Ramos (cell line): ENCODE measurements at regions not wholly inside any gene's neighbourhood (a gene's known extent, or its start where the extent isn't known, plus 50 kb on each side); places are given as distances from the start of the nearest gene placed in this dataset.

Source experiments
- in situ Hi-C: fragments of 300-500 bp; cut with MboI; formaldehyde crosslinking; loops from one replicate; pipeline ENCODE4 v1.14.3; 2022; ENCODE audit warnings: low sequenced_read_pairs; ENCODE audit not compliant: unreplicated experiment

DNA sequence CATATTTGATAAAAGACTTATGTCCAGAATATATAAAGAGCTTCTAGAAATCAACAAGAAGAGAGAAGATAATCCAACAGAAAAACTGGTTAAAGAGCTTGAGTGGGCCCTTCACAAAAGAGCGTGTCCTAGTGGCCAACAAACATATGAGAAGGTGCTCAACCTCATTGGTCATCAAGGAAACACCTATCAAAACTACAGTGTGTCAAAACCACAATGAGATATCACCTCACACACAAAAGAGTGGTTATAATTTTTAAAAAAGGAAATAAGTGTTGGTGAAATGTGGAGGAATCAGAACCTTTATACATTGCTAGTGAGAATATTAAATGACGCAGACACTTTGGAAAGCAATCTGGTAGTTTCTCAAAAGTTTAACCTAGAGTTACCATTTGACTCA is 68.4 kb upstream of the KLF13 start:
- in situ Hi-C loops = no loop called here

DNA sequence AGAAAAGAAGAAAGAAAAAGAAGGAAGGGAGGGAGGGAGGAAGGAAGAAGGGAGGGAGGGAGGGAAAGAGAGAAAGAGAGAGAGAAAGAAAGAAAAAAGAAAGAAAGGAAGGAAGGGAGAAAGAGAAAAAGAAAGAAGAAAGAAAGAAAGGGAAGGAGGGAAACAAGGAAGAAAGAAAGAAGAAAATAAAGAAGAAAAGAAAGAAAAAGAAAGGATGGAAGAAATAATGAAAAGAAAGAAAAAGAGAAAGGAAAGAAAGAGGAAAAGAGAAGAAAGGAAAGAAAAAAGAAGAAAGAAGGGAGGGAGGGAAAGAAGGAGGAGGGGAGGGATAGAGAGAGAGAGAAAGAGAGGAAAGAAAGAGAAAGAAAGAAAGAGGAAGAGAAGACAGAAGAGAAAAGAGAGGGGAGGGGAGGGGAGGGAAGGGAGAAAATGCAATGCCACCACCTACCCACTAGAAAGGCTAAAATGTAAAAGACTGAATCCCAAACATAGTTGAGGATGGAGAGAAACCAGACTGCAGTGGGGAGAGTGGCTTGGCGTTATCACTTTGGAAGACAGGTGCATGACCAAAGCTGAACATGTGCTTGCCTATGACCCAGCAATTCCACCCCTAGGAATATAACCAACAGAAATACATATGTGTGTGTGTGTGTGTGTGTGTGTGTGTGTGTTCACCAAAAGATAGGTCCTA is 66.9 kb upstream of the KLF13 start:
- in situ Hi-C loops = loop anchor here (5.0 kb wide), 2 partner anchors 32 to 78 kb away; no protein-coding TSS in a partner anchor

DNA sequence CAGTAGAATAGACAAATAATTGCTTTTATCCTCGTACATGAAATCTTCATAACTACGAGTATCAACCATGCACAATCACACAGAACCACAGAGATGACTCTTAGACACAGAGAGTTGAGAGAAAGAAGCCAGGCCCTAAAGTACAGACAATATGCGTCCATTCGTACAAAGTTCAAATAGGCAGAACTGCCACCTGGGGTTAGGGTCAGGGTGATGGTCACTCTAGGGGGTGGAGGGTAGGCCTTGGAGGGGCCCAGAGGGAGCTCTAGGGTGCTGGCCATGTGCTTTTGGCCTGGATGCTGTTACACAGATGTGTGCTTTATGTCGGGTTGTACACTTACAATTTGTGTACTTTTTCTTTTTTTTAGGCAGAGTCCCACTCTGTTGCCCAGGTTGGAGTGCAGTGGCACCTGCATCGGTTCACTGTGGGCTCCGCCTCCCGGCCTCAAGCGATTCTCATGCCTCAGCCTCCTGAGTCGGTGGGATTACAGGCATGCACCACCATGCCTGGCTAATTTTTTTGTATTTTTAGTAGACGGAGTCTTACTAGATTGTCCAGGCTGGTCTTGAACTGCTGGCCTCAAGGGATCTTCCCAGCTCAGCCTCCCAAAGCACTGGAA is 65.9 kb upstream of the KLF13 start:
- in situ Hi-C loops = loop anchor here (5.0 kb wide), 2 partner anchors 33 to 77 kb away; no protein-coding TSS in a partner anchor

DNA sequence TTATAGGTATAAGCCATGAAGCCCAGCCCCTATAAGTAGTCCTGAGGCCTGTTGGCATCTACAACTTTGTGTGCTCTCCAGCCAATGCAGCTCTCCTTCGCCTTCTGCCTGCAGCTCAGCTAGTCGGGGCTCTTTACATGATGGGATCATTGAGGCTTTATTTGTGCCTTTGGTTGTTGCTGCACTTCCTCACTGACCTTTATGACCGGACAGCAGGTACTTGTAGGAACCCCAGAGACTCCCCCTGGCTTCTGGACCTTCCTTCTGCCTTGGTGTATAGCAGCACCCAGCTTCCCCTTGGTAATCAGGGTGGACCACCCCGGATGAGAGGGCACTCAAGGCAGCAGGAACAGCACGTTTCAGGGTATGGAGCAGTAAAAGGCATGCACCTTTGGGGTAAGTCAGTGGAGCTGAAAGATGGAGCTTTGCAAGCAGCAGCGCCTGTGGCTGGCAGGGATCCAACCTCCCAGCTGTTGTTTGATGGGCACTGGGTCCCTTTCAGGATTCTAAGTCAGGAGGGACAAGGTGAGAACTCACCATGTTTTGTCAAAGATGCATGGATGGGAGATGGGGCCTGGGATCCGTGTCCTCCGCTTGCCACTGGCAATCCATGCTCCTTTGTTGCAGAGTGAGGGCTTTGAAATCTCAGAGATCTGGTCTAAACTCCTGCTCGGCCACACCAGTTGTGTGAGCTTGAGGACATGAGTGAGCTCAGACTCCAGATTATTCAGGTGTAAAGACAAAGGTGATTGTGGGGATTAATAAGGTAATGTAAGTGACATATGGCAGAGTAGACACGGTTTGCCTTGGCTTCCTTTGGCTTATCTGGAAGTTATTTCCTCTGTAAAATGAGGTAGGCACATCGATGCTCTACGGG is 65.1 kb upstream of the KLF13 start:
- in situ Hi-C loops = loop anchor here (5.0 kb wide), 2 partner anchors 34 to 76 kb away; no protein-coding TSS in a partner anchor

DNA sequence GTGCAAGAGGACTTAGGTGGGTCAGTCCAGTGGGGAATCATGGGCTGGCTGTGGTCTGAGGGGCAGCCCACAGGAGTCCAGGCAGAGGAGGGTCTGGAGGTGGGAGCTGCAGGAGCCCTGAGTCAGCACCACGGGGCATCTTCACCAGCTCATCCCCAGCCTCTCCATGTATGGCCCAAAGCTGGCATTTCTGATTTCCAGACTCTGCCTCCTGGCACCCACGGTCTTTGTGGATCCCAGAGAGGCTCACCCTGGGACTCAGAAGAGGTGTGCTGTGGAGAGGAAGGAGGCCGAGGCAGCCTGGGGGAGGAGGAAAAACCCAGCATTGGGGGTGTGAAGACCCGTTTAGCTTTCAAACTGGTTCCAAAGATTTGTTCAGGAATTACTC is 64.5 kb upstream of the KLF13 start:
- in situ Hi-C loops = loop anchor here (5.0 kb wide), 2 partner anchors 35 to 75 kb away; no protein-coding TSS in a partner anchor

DNA sequence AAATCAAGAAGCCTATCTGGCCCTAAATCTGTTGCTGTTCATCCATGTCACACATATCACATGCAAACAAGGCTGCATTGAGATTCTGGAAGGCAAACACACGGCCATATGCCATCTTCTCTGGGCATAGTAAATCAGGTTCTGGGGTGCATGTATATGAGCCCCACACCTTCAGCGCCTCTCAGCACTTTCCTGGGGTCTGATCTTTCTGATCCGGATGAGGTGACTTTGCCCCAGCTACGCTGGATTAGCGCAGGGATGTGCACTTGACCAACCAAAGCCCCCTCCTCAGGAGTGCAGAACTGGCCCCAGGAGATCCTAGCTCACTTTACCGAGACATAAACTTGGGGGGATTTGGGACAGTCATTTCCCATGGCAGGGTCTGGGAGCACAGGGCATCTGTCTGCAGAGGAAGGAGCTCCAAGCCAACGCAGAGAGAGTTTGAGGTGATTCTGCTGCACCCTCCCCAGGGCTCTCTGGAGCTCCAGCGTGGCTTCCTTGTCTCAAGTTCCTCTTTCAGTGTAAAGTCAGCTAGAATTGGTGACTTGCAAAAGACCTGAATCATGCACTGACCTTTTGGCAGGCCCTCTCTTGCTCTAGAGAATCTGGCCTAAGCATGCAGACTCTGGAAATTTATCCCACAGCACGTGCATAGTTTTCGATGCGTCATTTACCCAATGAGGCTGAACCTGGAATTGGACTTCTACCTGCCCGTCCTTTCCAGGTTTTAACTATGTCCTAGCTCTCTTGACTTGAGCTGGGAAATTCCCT is 63.5 kb upstream of the KLF13 start:
- in situ Hi-C loops = loop anchor here (5.0 kb wide), 2 partner anchors 36 to 74 kb away; no protein-coding TSS in a partner anchor

DNA sequence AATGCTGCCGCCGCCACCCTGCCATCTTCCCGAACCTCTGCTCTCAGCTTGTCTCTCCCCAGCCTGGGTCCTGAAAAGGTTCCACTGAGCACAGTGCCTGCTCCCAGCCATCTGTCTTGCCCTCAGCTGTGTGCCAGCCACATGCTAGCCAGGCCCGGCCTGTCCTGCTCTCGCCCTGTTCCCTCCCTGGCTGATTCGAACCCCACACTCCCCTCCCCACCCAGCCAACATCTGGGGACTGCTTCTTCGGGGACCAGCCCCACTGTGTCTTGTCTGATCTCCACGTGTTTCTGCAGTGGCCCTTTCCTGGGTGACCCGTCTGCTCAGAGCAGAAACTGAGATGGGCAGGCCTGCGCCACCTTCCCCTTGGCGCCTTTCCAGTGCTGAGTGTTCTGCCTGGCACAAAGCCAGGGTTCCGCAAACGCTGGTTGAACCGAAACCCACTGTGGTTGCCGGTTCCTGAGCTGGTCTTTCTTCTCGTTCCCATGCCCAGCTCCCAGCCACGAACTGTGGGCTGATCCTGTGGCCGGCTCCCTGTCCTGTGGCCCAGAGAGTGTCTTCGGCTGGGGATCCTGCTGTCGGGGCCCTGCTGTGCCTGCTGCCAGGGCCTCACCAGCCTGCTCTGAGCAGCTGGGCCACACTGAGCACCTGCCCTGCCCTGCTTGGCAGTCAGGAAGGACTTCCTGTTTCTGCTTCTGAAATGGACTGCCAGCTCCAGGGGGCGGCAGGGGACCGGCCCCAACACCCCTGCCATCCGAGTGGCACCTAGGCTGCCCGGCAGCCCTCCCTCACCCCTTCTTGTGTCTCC is 62.7 kb upstream of the KLF13 start:
- in situ Hi-C loops = loop anchor here (5.0 kb wide), 2 partner anchors 37 to 73 kb away; no protein-coding TSS in a partner anchor

DNA sequence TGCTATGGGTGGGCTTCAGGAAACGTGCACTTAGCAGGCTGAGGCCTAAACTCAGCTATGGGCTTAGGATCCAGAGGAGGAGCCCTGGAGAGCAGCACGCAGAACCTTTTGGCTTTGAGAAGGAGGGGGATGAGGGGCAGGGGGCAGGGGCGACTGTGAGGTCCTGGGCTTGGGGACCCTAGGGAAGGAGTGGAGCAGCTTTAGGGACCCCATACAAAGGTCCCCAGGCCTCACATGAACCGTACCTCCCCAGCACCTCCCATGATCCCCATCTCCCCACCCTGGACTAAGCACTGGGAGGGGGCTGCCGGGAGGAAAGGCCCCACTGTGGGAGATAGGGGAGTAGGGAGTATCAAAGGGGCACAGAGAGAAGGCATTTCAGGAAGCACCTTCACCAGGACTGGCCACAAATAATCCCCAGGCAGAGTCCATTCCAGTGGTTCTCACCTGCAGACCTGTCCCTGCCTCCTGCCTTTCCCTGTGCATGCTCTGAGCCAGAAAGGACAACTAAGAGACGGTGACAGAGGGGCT is 62.0 kb upstream of the KLF13 start:
- in situ Hi-C loops = loop anchor here (5.0 kb wide), 2 partner anchors 37 to 73 kb away; no protein-coding TSS in a partner anchor

DNA sequence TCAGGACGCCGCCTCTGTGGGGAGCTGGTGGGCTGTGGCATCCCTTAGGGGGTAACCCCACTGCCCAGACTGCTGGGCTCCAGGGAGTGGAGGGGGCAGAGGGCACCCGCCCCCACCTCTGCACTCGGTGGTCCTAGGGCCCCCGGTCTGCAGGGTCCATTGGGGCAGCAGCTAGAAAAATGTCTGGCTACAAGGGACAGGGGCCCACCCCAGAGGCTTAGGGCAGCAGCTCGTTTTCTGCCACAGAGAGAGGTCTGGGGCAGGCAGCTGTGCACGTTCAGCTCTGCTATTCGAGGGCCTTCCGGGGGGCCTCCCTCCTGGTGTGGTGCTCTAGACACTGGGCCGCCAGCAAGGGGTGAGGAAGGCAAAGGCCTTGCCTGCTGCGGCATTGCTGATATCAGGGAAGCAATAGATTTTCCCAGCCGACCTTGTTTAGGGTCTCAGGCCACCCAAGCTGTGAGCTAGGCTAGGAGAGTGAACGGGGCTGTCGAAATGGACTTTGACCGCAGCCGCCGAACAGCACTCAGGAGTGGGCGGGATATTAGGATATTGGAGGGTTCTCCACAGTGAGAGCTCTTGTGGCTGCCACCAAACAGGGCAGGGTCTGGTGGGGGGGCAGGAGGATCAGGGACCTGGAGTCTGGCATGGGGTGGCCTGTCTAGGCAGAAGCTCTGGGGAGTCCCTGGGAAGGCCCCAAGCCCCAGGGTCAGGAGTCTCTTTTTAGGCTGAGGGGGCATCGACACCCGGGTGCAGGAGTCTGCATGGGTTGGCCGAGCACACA is 61.4 kb upstream of the KLF13 start:
- in situ Hi-C loops = no loop called here

DNA sequence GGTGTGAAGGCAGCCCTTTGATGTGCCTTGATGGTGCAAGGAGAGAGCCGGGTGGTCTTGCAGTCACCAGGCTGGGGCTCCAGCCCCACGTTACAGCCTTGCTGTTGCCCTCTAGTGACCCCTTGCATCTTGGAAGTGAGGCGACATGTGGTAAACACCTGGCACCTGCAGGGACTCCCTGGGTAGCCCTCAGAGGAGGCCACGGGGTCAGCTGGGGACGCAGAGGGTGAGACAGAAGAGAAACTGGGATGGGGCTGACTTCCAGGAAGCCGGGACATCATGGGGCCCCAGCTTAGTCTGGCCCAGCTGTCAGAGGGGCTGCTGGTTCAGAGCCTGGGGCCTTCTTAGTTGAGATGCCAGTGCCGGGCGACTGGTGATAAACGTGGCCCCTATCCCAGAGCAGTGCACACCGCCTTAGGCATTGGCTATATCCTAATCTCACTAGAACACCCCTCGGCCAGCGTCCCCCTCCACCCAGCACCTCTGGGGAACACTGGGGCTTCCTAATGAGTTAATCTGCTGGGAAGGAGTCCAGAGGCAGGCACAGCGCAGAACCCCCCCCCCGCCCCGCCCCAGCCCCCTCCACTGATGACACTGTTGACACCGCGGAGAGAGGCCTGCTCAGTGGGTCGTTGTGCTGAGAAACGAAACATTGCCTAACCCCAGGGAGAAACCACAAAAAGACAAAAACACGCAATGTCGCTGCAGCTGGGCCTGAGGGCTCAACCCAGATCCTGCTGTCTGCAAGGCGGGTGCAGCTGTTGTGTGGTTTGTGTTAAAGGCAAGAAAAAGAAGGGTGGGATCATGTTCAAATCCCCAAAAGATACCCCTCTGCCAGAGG is 60.5 kb upstream of the KLF13 start:
- in situ Hi-C loops = no loop called here

DNA sequence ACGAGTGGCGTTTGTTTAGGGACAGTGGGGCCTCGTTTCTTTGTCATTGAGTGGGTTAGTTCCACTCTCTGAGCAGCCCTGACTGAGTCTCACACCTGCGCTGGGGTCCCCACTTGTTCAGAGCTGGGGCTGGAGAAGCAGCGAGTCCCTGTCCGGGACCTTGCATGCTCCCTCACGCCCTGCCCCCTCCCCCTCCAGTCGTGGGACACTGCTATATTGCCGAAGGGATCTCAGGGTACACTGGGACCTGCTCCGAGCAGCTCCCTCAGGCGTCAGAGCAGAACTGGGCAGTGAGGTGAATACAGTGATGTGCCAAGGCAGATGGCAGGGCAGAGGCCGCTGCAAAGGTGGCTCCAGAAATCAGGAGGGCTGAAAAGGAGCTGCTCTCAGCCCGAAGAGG is 59.9 kb upstream of the KLF13 start:
- in situ Hi-C loops = no loop called here

DNA sequence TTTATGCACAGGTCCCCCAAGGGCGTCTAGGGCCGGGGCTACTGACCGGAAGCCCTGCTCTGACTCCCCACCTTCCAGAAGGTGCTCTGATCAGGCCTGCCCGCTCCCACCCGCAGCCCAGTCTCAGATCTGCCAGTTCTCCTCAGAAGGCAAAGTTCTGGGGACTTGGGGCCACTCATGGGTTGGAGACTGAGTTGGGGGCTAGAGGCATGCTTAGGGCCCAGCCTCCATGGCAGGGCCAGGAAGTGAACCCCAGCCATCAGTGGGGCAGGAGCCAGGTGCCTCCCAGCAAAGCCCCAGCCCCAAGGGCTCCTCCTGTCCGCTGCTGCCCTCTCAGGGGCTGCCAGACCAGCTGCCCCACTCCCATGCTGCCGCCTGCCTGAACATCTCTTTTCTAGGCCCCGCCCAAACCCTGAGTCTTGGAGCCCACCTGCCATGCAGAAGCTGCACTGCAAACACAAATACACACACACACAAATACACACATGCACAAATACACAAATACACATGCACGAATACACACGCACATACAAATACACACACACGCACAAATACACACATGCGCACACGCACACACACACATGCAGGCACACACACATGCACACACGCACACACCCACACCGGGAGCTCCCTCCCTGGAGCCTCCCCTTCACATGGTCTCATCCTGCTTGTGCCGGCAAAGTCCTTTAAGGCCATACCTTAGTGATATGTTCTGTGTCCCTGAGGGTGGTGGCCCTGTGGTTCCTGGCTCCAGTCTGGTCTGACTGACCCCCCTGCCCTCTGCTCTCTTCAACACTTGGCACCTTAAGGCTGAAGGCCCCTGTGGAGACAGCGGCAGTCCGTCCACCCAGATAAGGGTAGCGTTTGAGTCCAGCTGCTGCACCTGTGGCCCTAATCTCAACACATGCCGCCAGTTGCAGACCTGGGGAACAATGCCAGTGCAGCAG is 59.2 kb upstream of the KLF13 start:
- in situ Hi-C loops = no loop called here

DNA sequence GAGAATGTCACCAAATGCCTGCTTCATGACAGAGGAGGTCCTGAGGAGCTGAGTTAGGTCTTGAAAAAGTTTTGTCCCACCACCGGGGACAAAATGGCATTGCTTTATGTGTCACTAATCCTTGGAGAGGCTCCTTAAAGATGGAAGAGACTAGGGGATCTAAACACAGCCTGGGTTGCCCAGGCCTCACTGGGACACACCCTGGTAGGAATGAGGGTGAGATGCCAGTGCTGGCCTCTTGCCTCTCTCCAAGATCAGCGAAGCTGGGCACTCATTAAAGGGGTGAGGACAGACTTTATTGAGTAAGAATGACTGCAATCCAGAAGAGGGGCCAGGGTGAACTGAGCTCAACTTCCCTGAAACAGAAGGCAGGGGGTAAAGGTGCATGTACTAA is 58.5 kb upstream of the KLF13 start:
- in situ Hi-C loops = no loop called here

DNA sequence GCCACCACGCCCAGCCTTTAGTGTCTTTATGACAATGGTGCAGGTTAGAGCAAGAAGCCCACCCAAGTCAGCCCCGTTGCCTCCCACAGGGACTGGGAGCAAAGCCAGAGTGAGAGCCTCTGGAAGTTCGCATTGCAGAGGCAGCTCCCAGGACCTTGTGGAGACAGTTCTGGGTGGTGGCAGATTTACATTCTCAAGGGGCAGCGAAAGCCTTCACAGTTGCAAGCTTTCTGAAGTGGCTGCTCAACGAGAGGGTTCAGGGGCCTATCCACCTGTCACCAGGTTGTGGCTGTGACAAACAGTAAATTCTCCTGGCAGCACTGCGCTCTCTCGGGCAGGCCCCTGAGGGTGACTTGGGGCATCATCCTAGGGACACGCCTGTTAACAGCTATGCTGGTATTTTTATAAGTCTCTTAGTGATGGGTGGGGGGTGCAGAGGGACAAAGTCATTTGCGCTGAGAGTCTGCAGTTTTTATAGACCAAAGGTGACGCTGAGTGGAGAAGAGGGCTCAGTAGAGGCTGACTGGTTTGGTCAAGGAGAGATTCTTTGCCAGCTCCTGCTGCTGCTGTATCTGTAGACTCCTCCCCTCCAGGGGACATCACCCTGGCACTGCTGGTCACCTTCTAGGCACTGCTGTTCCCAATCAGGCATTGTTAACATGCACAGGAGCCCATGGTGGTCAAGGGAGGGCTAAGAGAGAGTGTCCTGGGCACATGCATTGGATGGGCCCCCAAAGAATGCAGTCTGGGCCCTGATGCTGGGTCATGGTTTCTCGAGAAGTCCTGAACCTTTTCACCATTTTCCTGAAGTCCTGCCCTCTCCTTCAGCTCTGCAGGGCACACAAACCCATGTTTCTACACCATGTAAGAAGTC is 57.5 kb upstream of the KLF13 start:
- in situ Hi-C loops = no loop called here

DNA sequence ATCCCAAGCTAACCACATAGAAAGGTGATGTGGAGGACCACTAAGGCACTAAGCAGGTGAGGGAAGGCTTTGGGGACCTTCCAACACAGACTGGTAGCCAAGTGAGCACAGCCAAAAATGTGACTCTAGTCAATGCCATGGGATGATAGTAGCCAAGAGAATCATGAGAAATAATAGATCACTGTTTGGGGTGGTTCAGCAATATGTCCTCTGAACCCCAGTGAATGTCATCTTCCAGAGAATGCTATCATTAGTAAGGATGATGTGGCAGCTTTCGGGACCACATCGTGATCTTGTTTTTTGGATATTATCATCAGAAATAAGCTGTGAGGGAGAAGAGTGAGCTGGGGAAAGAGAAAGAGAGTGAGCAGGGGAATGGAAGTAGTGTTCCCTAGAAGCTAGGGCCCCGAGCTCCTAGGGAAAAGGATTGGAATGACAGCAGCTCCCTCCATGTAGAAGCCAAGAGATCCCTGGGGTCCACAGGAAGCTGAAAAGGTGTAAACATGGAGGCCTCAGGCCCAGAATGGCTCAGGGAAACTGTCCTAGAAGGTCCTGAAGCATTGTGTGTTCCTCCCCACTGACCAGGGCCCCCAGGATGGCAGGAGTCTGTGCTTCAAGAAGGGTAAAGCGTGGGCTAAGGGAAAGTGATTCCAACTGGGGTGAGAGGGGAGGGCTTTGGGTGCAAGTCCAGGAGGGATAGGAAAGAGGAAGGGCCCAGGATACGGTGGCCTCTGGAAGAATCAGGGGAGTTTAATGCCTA is 56.6 kb upstream of the KLF13 start:
- in situ Hi-C loops = no loop called here
